ENCODE measurements at regions not wholly inside any gene's neighbourhood (a gene's known extent, or its start where the extent isn't known, plus 50 kb on each side); places are given as distances from the start of the nearest gene placed in this dataset.

DNA sequence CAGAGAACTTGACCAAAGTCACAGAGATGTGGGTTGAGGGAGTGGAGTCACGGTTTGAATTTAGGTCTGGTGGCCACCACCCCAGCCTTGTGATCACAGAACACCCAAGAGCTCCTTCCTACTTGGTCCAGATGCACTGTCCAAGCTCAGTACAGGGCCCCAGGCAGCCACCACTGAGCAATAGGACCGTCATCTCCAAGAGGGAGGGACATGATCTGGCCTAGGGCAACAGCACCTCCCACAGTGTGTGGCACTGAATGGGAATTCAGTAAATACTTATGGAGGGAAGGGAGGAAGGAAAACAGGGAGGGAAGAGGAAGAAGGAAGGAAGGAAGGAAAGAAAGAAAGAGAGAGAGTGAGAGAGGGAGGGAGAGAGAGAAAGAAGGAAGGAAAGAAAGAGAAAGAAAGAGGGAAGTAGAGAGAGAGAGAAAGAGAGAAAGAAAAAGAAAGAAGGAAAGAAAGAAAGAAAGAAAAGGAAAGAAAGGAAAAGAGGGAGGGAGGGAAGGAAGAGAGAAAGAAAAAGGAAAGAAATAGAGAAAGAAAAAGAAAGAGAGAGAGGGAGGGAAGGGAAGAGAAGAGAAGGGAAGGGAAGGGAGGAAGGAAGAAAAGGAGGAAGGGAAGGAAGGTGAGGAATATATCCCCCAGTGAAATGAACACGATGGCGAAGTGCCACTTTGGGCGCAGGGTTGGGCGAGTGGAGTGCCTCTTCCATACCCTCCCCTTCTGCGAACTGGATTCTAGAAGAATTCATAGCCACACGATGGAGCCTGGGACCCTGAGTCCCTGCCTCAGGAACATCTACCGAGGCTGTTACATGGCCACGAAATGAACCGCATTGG is 243.7 kb downstream of the TFAP2C start:
- TF ChIP-seq, protein P1, sequence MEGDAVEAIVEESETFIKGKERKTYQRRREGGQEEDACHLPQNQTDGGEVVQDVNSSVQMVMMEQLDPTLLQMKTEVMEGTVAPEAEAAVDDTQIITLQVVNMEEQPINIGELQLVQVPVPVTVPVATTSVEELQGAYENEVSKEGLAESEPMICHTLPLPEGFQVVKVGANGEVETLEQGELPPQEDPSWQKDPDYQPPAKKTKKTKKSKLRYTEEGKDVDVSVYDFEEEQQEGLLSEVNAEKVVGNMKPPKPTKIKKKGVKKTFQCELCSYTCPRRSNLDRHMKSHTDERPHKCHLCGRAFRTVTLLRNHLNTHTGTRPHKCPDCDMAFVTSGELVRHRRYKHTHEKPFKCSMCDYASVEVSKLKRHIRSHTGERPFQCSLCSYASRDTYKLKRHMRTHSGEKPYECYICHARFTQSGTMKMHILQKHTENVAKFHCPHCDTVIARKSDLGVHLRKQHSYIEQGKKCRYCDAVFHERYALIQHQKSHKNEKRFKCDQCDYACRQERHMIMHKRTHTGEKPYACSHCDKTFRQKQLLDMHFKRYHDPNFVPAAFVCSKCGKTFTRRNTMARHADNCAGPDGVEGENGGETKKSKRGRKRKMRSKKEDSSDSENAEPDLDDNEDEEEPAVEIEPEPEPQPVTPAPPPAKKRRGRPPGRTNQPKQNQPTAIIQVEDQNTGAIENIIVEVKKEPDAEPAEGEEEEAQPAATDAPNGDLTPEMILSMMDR (IDR thresholded peaks at IDR 0.05; ENCODE audit: unreplicated experiment): no peak
- H3K4me1 Mint-ChIP-seq (ENCODE audit: unreplicated experiment): no peaks in the 10 kb centered on the region
- no peak overlapping the region for H3K4me3 Mint-ChIP-seq (ENCODE audit: unreplicated experiment)
- DNase-seq (ENCODE audit: low spot score): no peak
- peaks cover 3% of the 10 kb centered on the region for H3K27me3 Mint-ChIP-seq (ENCODE audit: unreplicated experiment)
- no peaks in the 10 kb centered on the region for H3K36me3 Mint-ChIP-seq (ENCODE audit: low read depth, unreplicated experiment)
- peaks cover 4% of the 10 kb centered on the region for H3K9me3 Mint-ChIP-seq (ENCODE audit: unreplicated experiment)
- H3K27ac Mint-ChIP-seq (ENCODE audit: unreplicated experiment): no peak overlapping the region

DNA sequence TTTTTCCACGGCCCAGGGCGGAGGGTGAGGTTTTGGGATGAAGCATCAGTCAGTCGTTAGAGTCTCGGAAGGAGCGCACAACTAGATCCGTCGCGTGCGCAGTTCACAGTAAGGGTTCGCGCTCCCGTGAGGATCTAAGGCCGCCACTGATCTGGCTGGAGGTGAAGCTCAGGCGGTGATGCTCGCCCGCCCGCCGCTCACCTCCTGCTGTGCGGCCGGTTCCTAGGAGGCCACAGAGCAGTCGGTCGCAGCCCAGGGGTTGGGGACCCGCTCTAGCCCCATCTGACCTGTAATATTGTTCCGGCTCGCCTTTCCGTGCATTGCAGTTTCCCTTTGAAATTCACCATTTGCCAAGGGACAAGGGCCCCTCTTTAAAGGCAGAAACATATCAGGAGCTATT is 244.7 kb downstream of the TFAP2C start:
- Mint-ChIP-seq H3K27me3 (ENCODE audit: unreplicated experiment) (peaks cover 2% of the 10 kb centered on the region), H3K4me3 (ENCODE audit: unreplicated experiment) (no peak overlapping the region), H3K27ac (ENCODE audit: unreplicated experiment) (no peak overlapping the region), H3K36me3 (ENCODE audit: low read depth, unreplicated experiment) (no peaks in the 10 kb centered on the region), H3K4me1 (ENCODE audit: unreplicated experiment) (no peaks in the 10 kb centered on the region), H3K9me3 (ENCODE audit: unreplicated experiment) (peaks cover under 1% of the 10 kb centered on the region)
- TF ChIP-seq, protein P1 (IDR thresholded peaks at IDR 0.05; ENCODE audit: unreplicated experiment): no peak
- DNase-seq (ENCODE audit: low spot score): no peak

DNA sequence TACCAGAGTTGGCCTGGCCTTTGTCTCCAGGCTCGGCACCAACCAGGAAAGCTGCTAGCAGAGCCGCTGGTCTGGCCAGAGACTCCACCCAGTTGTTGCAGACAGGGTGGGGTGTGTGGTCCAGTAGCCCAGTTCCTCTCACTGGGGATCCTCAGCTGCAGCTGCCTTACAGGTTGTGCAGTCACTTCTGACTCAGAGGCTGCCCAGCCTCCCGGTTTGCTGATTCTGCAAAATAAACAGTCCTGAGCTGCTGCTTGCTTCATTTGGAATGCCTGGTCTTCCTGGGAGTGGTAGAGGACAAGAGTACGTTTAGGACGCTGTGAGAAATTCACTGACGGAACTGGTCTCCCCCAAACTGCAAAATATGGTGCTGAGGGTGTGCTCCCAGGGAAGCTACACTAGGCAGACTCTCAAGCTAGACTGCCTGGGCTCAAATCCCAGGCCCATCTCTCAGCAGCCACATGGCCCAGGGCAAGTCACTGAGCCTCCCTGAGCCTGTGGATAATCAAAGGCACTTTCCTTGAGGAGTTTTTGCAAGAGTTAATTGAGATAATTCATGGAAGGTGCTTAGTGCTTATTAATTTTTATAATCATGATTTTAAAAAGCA is 246.1 kb downstream of the TFAP2C start:
- H3K4me3 Mint-ChIP-seq (ENCODE audit: unreplicated experiment): no peak overlapping the region
- DNase-seq (ENCODE audit: low spot score): no peak
- H3K27ac Mint-ChIP-seq (ENCODE audit: unreplicated experiment): no peak overlapping the region

DNA sequence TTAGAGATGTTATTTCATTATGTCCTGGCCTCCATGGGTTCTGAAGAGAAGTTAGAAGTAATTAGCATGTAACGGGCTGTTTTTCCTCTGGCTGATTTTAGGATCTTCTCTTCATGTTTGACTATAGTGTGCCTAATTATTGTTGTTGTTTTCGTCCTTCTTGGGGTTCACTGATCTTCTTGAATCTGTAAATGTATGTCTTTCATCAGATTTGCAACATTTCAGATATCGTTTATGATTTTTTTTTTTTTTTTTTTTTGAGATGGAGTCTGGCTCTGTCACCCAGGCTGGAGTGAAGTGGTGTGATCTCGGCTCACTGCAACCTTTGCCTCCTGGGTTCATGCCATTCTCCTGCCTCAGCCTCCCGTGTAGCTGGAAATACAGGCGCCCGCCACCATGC is 246.7 kb downstream of the TFAP2C start:
- DNase-seq (ENCODE audit: low spot score): no peak
- no peak overlapping the region for H3K27ac Mint-ChIP-seq (ENCODE audit: unreplicated experiment)
- no peaks in the 10 kb centered on the region for H3K36me3 Mint-ChIP-seq (ENCODE audit: low read depth, unreplicated experiment)
- H3K9me3 Mint-ChIP-seq (ENCODE audit: unreplicated experiment): no peaks in the 10 kb centered on the region
- H3K27me3 Mint-ChIP-seq (ENCODE audit: unreplicated experiment): peaks cover 3% of the 10 kb centered on the region
- no peak overlapping the region for H3K4me3 Mint-ChIP-seq (ENCODE audit: unreplicated experiment)
- H3K4me1 Mint-ChIP-seq (ENCODE audit: unreplicated experiment): no peaks in the 10 kb centered on the region
- TF ChIP-seq, protein P1 (IDR thresholded peaks at IDR 0.05; ENCODE audit: unreplicated experiment): no peak

More for the DNA sequence above, 246.1 kb downstream of the TFAP2C start:
- H3K36me3 Mint-ChIP-seq (ENCODE audit: low read depth, unreplicated experiment): no peaks in the 10 kb centered on the region
- H3K4me1 Mint-ChIP-seq (ENCODE audit: unreplicated experiment): no peaks in the 10 kb centered on the region
- no peaks in the 10 kb centered on the region for H3K9me3 Mint-ChIP-seq (ENCODE audit: unreplicated experiment)
- H3K27me3 Mint-ChIP-seq (ENCODE audit: unreplicated experiment): peaks cover 3% of the 10 kb centered on the region
- TF ChIP-seq, protein P1 (IDR thresholded peaks at IDR 0.05; ENCODE audit: unreplicated experiment): no peak

DNA sequence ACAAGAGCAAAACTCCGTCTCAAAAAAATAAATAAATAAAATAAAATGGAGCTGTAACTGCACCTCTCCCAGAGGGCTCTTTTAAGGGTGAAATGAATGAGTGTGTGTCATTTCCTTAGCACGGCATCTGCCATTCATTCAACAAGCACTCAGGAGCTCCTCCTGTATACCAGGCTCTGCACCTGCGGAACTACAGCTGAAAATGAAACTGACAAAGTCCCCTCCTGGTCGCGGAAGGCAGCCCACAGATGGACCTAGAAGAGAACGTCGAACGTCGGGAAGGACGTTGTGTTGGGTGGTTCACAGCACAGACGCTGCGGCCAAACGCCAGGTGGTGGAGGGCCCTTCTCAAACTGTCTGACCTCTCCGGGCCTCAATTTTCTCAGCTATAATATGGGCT is 256.4 kb downstream of the TFAP2C start:
- TF ChIP-seq, protein P1 (IDR thresholded peaks at IDR 0.05; ENCODE audit: unreplicated experiment): no peak
- no peaks in the 10 kb centered on the region for H3K9me3 Mint-ChIP-seq (ENCODE audit: unreplicated experiment)
- no peaks in the 10 kb centered on the region for H3K36me3 Mint-ChIP-seq (ENCODE audit: low read depth, unreplicated experiment)
- peaks cover 5% of the 10 kb centered on the region for H3K27me3 Mint-ChIP-seq (ENCODE audit: unreplicated experiment)
- H3K27ac Mint-ChIP-seq (ENCODE audit: unreplicated experiment): no peak overlapping the region
- peaks cover 5% of the 10 kb centered on the region for H3K4me1 Mint-ChIP-seq (ENCODE audit: unreplicated experiment)
- DNase-seq (ENCODE audit: low spot score): no peak
- H3K4me3 Mint-ChIP-seq (ENCODE audit: unreplicated experiment): no peak overlapping the region
